ENCODE measurements at regions not wholly inside any gene's neighbourhood (a gene's known extent, or its start where the extent isn't known, plus 50 kb on each side); places are given as distances from the start of the nearest gene placed in this dataset.
A peak's percentile ranks its signal among the peaks of the same experiment; 100 is the strongest.
"Not testable (repeated sequence)": the region's sequence is repeated elsewhere in the genome, so short reads cannot be mapped to it uniquely, and the experiment has no call there.

GRCh38 chr12:23197266-23197665 is 572.3 kb downstream of the ETNK1 start:
- DNase-seq, result no peak

GRCh38 chr12:23202728-23203127 is 577.8 kb downstream of the ETNK1 start:
- no peak for DNase-seq

GRCh38 chr12:23204933-23205778 is 580.2 kb downstream of the ETNK1 start:
- DNase-seq, result peak; percentile 70

GRCh38 chr12:23209793-23210192 is 584.8 kb downstream of the ETNK1 start:
- DNase-seq, result no peak

GRCh38 chr12:23210573-23210972 is 585.6 kb downstream of the ETNK1 start:
- DNase-seq, result no peak

- DNase-seq, result no peak
Observed at GRCh38 chr12:23211384-23212320, 586.7 kb downstream of the ETNK1 start.

- peak; percentile 58 for DNase-seq
Observed at GRCh38 chr12:23217158-23217557, 592.2 kb downstream of the ETNK1 start.

- no peak for DNase-seq
Observed at GRCh38 chr12:23217667-23218066, 592.7 kb downstream of the ETNK1 start.

GRCh38 chr12:23221066-23221465 is 596.1 kb downstream of the ETNK1 start:
- DNase-seq, result peak; percentile 20

- no peak for DNase-seq
Observed at GRCh38 chr12:23221926-23222325, 597.0 kb downstream of the ETNK1 start.

- peak; percentile 31 for DNase-seq
Observed at GRCh38 chr12:23222801-23223200, 597.8 kb downstream of the ETNK1 start.

GRCh38 chr12:23228101-23228500 is 603.1 kb downstream of the ETNK1 start:
- no peak for DNase-seq

- DNase-seq, result no peak
Observed at GRCh38 chr12:23230899-23231298, 605.9 kb downstream of the ETNK1 start.

GRCh38 chr12:23236066-23236780 is 611.3 kb downstream of the ETNK1 start:
- no peak for DNase-seq

- no peak for DNase-seq
Observed at GRCh38 chr12:23236811-23237210, 611.8 kb downstream of the ETNK1 start.

GRCh38 chr12:23238190-23238589 is 613.2 kb downstream of the ETNK1 start:
- no peak for DNase-seq

- no peak for DNase-seq
Observed at GRCh38 chr12:23238957-23239356, 614.0 kb downstream of the ETNK1 start.

- no peak for DNase-seq
Observed at GRCh38 chr12:23245186-23245585, 620.2 kb downstream of the ETNK1 start.

- DNase-seq, result no peak
Observed at GRCh38 chr12:23253191-23253590, 628.2 kb downstream of the ETNK1 start.

- DNase-seq, result not testable (repeated sequence)
Observed at GRCh38 chr12:23253910-23254309, 628.9 kb downstream of the ETNK1 start.

GRCh38 chr12:23259558-23259957 is 634.6 kb downstream of the ETNK1 start:
- DNase-seq, result no peak

GRCh38 chr12:23262670-23263069 is 637.7 kb downstream of the ETNK1 start:
- DNase-seq, result no peak

GRCh38 chr12:23277831-23278230 is 652.9 kb downstream of the ETNK1 start:
- no peak for DNase-seq
